HG03521 (cell line): ENCODE measurements at regions not wholly inside any gene's neighbourhood (a gene's known extent, or its start where the extent isn't known, plus 50 kb on each side); places are given as distances from the start of the nearest gene placed in this dataset.
"Not testable (repeated sequence)": the region's sequence is repeated elsewhere in the genome, so short reads cannot be mapped to it uniquely, and the experiment has no call there.

Source experiments
- ATAC-seq: cut with Tn5 transposase; IDR thresholded peaks from one replicate; pipeline ENCODE4 v1.9.1; 2021; ENCODE audit warnings: mild to moderate bottlenecking, moderate library complexity; ENCODE audit not compliant: unreplicated experiment

GRCh38 chr4:111921714-111922113, 223.5 kb upstream of the FAM241A start:
- no peak for ATAC-seq

GRCh38 chr4:111923786-111924185, 221.5 kb upstream of the FAM241A start:
- ATAC-seq: no peak

- ATAC-seq: no peak
Observed at GRCh38 chr4:111924696-111925095, 220.6 kb upstream of the FAM241A start.

- peak; percentile 99 for ATAC-seq
Observed at GRCh38 chr4:111930659-111931058, 214.6 kb upstream of the FAM241A start.

GRCh38 chr4:111933703-111934102, 211.6 kb upstream of the FAM241A start:
- no peak for ATAC-seq

- ATAC-seq: no peak
Observed at GRCh38 chr4:111934314-111934713, 210.9 kb upstream of the FAM241A start.

- peak; percentile 66 for ATAC-seq
Observed at GRCh38 chr4:111937368-111937767, 207.9 kb upstream of the FAM241A start.

- ATAC-seq: no peak
Observed at GRCh38 chr4:111941957-111942356, 203.3 kb upstream of the FAM241A start.

GRCh38 chr4:111943796-111944203, 201.5 kb upstream of the FAM241A start:
- ATAC-seq: peak; percentile 90

GRCh38 chr4:111945014-111945413, 200.2 kb upstream of the FAM241A start:
- ATAC-seq: no peak

GRCh38 chr4:111946800-111947199, 198.5 kb upstream of the FAM241A start:
- no peak for ATAC-seq

GRCh38 chr4:111952688-111953087, 192.6 kb upstream of the FAM241A start:
- ATAC-seq: no peak

GRCh38 chr4:111954550-111954949, 190.7 kb upstream of the FAM241A start:
- ATAC-seq: no peak

- no peak for ATAC-seq
Observed at GRCh38 chr4:111955001-111955400, 190.3 kb upstream of the FAM241A start.

- ATAC-seq: no peak
Observed at GRCh38 chr4:111957116-111957515, 188.1 kb upstream of the FAM241A start.

- no peak for ATAC-seq
Observed at GRCh38 chr4:111957997-111958396, 187.3 kb upstream of the FAM241A start.

GRCh38 chr4:111959222-111959621, 186.0 kb upstream of the FAM241A start:
- ATAC-seq: no peak

GRCh38 chr4:111960241-111960667, 185.0 kb upstream of the FAM241A start:
- ATAC-seq: peak; percentile 83

- ATAC-seq: not testable (repeated sequence)
Observed at GRCh38 chr4:111961026-111961425, 184.2 kb upstream of the FAM241A start.

- ATAC-seq: no peak
Observed at GRCh38 chr4:111961809-111962208, 183.4 kb upstream of the FAM241A start.

- no peak for ATAC-seq
Observed at GRCh38 chr4:111963158-111963700, 182.0 kb upstream of the FAM241A start.

GRCh38 chr4:111977419-111977965, 167.8 kb upstream of the FAM241A start:
- no peak for ATAC-seq

GRCh38 chr4:111979921-111980320, 165.3 kb upstream of the FAM241A start:
- no peak for ATAC-seq
